NOMO-1 (cell line): ENCODE measurements at regions not wholly inside any gene's neighbourhood (a gene's known extent, or its start where the extent isn't known, plus 50 kb on each side); places are given as distances from the start of the nearest gene placed in this dataset.

ENCODE experiments used
- DNase-seq, 2 experiments: peaks; one replicate each; lab custom pipeline; 2025; ENCODE audit not compliant: unreplicated experiment in 2 of 2; lab: John Stamatoyannopoulos, UW

GRCh38 chr5:125037020-125037419, 290.6 kb upstream of the ZNF608 start:
- DNase-seq, result no peak

- DNase-seq, result no peak
Observed at GRCh38 chr5:125037530-125037929, 291.1 kb upstream of the ZNF608 start.

- no peak for DNase-seq
Observed at GRCh38 chr5:125038477-125038876, 292.0 kb upstream of the ZNF608 start.

GRCh38 chr5:125041798-125042197, 295.4 kb upstream of the ZNF608 start:
- no peak for DNase-seq

- DNase-seq, result no peak
Observed at GRCh38 chr5:125042261-125042890, 295.9 kb upstream of the ZNF608 start.

GRCh38 chr5:125043781-125044391, 297.4 kb upstream of the ZNF608 start:
- no peak for DNase-seq

GRCh38 chr5:125044491-125045282, 298.2 kb upstream of the ZNF608 start:
- no peak for DNase-seq

- no peak for DNase-seq
Observed at GRCh38 chr5:125045646-125046045, 299.2 kb upstream of the ZNF608 start.

GRCh38 chr5:125046838-125047237, 300.4 kb upstream of the ZNF608 start:
- no peak for DNase-seq

GRCh38 chr5:125047871-125048270, 301.4 kb upstream of the ZNF608 start:
- no peak for DNase-seq

- no peak for DNase-seq
Observed at GRCh38 chr5:125049721-125050702, 303.6 kb upstream of the ZNF608 start.

- no peak for DNase-seq
Observed at GRCh38 chr5:125050926-125051325, 304.5 kb upstream of the ZNF608 start.

GRCh38 chr5:125052584-125052983, 306.1 kb upstream of the ZNF608 start:
- DNase-seq, result no peak

- DNase-seq, result no peak
Observed at GRCh38 chr5:125053179-125053578, 306.7 kb upstream of the ZNF608 start.

GRCh38 chr5:125054146-125054545, 307.7 kb upstream of the ZNF608 start:
- DNase-seq, result no peak

GRCh38 chr5:125056671-125057485, 310.4 kb upstream of the ZNF608 start:
- DNase-seq, result no peak

GRCh38 chr5:125057912-125058826, 311.7 kb upstream of the ZNF608 start:
- DNase-seq, result no peak

- DNase-seq, result no peak
Observed at GRCh38 chr5:125059255-125060002, 313.0 kb upstream of the ZNF608 start.
